ENCODE measurements at regions not wholly inside any gene's neighbourhood (a gene's known extent, or its start where the extent isn't known, plus 50 kb on each side); places are given as distances from the start of the nearest gene placed in this dataset.

- TF ChIP-seq CTCF (IDR thresholded peaks at IDR 0.05) (no peak), POLR2AphosphoS5 (IDR thresholded peaks at IDR 0.05; ENCODE audit: low read depth, low read length) (no peak)
Measured at GRCh38 chr7:16234493-16235146, 186.7 kb downstream of the CRPPA start.

Measured in Panc1 (cell line).